NCI-H748 (cell line): ENCODE measurements at regions not wholly inside any gene's neighbourhood (a gene's known extent, or its start where the extent isn't known, plus 50 kb on each side); places are given as distances from the start of the nearest gene placed in this dataset.

Experiments used
- DNase-seq: peaks from one replicate; lab custom pipeline; 2025; ENCODE audit not compliant: unreplicated experiment; lab: John Stamatoyannopoulos, UW

GRCh38 chr2:57119141-57119540 is 927.5 kb upstream of the VRK2 start:
- DNase-seq, result no peak

- no peak for DNase-seq
Observed at GRCh38 chr2:57126410-57126809, 920.2 kb upstream of the VRK2 start.

GRCh38 chr2:57139179-57139578 is 907.4 kb upstream of the VRK2 start:
- no peak for DNase-seq

GRCh38 chr2:57141269-57141668 is 905.3 kb upstream of the VRK2 start:
- no peak for DNase-seq

- no peak for DNase-seq
Observed at GRCh38 chr2:57146951-57147350, 899.7 kb upstream of the VRK2 start.

GRCh38 chr2:57156231-57156924 is 890.2 kb upstream of the VRK2 start:
- no peak for DNase-seq

GRCh38 chr2:57160976-57161375 is 885.6 kb upstream of the VRK2 start:
- DNase-seq, result no peak

GRCh38 chr2:57177176-57177575 is 869.4 kb upstream of the VRK2 start:
- no peak for DNase-seq

- no peak for DNase-seq
Observed at GRCh38 chr2:57180042-57180567, 866.5 kb upstream of the VRK2 start.

- DNase-seq, result no peak
Observed at GRCh38 chr2:57180678-57181077, 865.9 kb upstream of the VRK2 start.

GRCh38 chr2:57181315-57182038 is 865.1 kb upstream of the VRK2 start:
- no peak for DNase-seq

GRCh38 chr2:57182916-57183315 is 863.7 kb upstream of the VRK2 start:
- DNase-seq, result no peak

- no peak for DNase-seq
Observed at GRCh38 chr2:57185568-57185967, 861.0 kb upstream of the VRK2 start.

- no peak for DNase-seq
Observed at GRCh38 chr2:57190007-57190406, 856.6 kb upstream of the VRK2 start.

GRCh38 chr2:57199663-57200062 is 846.9 kb upstream of the VRK2 start:
- DNase-seq, result no peak

GRCh38 chr2:57204364-57204763 is 842.2 kb upstream of the VRK2 start:
- DNase-seq, result no peak

GRCh38 chr2:57205241-57205640 is 841.4 kb upstream of the VRK2 start:
- DNase-seq, result no peak

- DNase-seq, result no peak
Observed at GRCh38 chr2:57207191-57207590, 839.4 kb upstream of the VRK2 start.

- no peak for DNase-seq
Observed at GRCh38 chr2:57209799-57210198, 836.8 kb upstream of the VRK2 start.

GRCh38 chr2:57210855-57211254 is 835.8 kb upstream of the VRK2 start:
- DNase-seq, result no peak

GRCh38 chr2:57217013-57217412 is 829.6 kb upstream of the VRK2 start:
- DNase-seq, result no peak

GRCh38 chr2:57218206-57218605 is 828.4 kb upstream of the VRK2 start:
- no peak for DNase-seq
